PC-3 (cell line): ENCODE measurements at regions not wholly inside any gene's neighbourhood (a gene's known extent, or its start where the extent isn't known, plus 50 kb on each side); places are given as distances from the start of the nearest gene placed in this dataset.

Experiments used
- ATAC-seq: fragments of 200-7000 bp; cut with Tn5 transposase; 2 replicates; pipeline ENCODE4 v1.9.1; 2020; ENCODE audit warnings: mild to moderate bottlenecking, moderate library complexity
- BruUV-seq: library from RNA; stranded (reverse); fragments of 400-500 nt; replicated peaks from 2 replicates; lab custom pipeline; 2021; lab: Mats Ljungman, UMichigan
- CTCF ChIA-PET: fragments of 300-600 bp; sonication (Branson Sonifier 250); formaldehyde crosslinking; loops from one replicate; lab custom pipeline; 2022; ENCODE audit warnings: antibody characterized with exemption; lab: Charles Lee
- POLR2A ChIA-PET: fragments of 300-600 bp; sonication (Branson Sonifier 250); formaldehyde crosslinking; loops from one replicate; lab custom pipeline; 2022; ENCODE audit warnings: antibody characterized with exemption; ENCODE audit not compliant: unreplicated experiment; lab: Charles Lee
- DNase-seq: peaks from one replicate; pipeline ENCODE4 v3.0.0-alpha.2; 2015
- H2AFZ ChIP-seq: fragments of 300-600 bp; sonication (generic); 2 replicates; pipeline ENCODE4 v1.6.0; 2016; ENCODE audit warnings: antibody characterized with exemption, low read length
- H3F3A ChIP-seq: fragments of 300-600 bp; sonication (generic); one replicate; pipeline ENCODE4 v1.6.0; 2017; ENCODE audit warnings: antibody characterized with exemption, low read length, control low read depth, mild to moderate bottlenecking; ENCODE audit not compliant: unreplicated experiment
- H3K27ac ChIP-seq: fragments of 300-600 bp; sonication (generic); 2 replicates; pipeline ENCODE4 v1.5.1; 2016; ENCODE audit warnings: mild to moderate bottlenecking, low read length
- H3K27me3 ChIP-seq: fragments of 300-600 bp; sonication (generic); 2 replicates; pipeline ENCODE4 v1.6.1; 2016; ENCODE audit warnings: low read length, mixed read lengths
- H3K36me3 ChIP-seq: fragments of 300-600 bp; sonication (generic); 2 replicates; pipeline ENCODE4 v1.6.1; 2016; ENCODE audit warnings: low read depth, mixed run types, low read length, mixed read lengths
- H3K4me1 ChIP-seq: fragments of 300-600 bp; sonication (generic); 2 replicates; pipeline ENCODE4 v1.5.1; 2016; ENCODE audit warnings: low read length; ENCODE audit not compliant: insufficient read depth
- H3K4me2 ChIP-seq: fragments of 300-600 bp; sonication (generic); 2 replicates; pipeline ENCODE4 v1.6.0; 2016; ENCODE audit warnings: low read length
- H3K4me3 ChIP-seq: fragments of 300-600 bp; sonication (generic); 2 replicates; pipeline ENCODE4 v1.5.1; 2016; ENCODE audit warnings: mild to moderate bottlenecking, low read length, mixed read lengths
- H3K79me2 ChIP-seq: fragments of 300-600 bp; sonication (generic); 2 replicates; pipeline ENCODE4 v1.6.1; 2017; ENCODE audit warnings: low read length, mixed read lengths
- H3K9ac ChIP-seq: fragments of 300-600 bp; sonication (generic); 2 replicates; pipeline ENCODE4 v1.6.0; 2016; ENCODE audit warnings: mild to moderate bottlenecking, low read length
- H3K9me2 ChIP-seq: fragments of 300-600 bp; sonication (generic); replicated peaks from 2 replicates; pipeline ENCODE4 v1.6.1; 2016; ENCODE audit warnings: mixed run types, low read length, mixed read lengths
- H3K9me3 ChIP-seq: fragments of 300-600 bp; sonication (generic); 2 replicates; pipeline ENCODE4 v1.6.1; 2016; ENCODE audit warnings: low read length, mixed read lengths
- H4K20me1 ChIP-seq: fragments of 300-600 bp; sonication (generic); 2 replicates; pipeline ENCODE4 v1.6.1; 2016; ENCODE audit warnings: low read length, mixed read lengths
- EZH2 ChIP-seq: fragments of 300-600 bp; sonication (generic); IDR thresholded peaks from one replicate; pipeline ENCODE4 v1.6.1; 2017; ENCODE audit warnings: antibody characterized with exemption, mild to moderate bottlenecking, low read length; ENCODE audit not compliant: unreplicated experiment
- EZH2phosphoT487 ChIP-seq: fragments of 300-600 bp; sonication (generic); IDR thresholded peaks from 2 replicates; pipeline ENCODE4 v1.6.1; 2018; ENCODE audit warnings: mild to moderate bottlenecking, antibody characterized with exemption, low read length, borderline replicate concordance
- intact Hi-C: fragments of 100-400 bp; cut with micrococcal nuclease; formaldehyde crosslinking; loops from 2 replicates; pipeline ENCODE4 v1.9.0; 2023
- TF ChIP-seq, protein P1 (sequence below): fragments of 300-600 bp; sonication (generic); conservative IDR thresholded peaks from 2 replicates; pipeline ENCODE4 v1.5.1; 2017; ENCODE audit warnings: antibody characterized with exemption, low read depth, mild to moderate bottlenecking, low read length

DNA sequence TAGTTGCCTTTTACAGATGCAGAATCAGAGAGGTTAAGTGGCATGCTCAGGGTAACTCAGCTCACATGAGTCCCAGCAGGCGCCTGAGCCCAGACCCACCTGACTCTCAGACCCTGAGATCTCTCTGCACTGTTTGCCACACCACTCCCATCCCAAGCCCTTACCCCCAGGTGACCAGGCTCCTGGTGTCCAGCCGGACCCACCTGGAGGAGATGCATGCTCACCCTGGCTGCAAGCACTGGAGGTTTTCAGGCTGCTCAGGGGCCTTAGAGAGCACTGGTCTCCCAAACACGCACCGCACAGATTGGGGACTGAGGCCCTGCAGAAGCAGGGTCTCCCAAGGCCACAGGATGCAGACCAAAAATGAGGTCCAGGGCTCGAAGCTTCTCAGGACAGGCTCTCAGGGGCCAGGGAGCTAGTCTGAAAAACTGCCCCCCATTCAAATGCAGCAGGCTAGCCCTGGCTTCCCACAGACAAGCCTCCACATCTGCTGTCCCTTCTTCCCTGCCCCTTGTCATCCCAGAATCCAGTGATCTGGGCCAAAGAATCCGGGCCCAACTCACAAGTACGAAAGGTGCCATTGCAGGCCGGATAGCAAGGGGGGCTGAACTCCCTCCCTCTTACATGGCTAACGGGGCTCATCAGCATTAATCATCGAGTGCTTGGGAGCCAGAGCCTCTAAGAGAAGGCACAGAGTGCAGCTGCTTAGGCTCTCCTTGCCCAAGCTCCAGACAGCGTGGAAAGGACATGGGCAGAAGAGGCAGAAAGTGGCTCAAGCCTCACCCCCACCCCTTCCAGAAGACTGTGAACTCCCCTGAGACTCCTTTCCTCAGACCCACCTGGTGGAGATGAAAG is 90.2 kb upstream of the PRR20G start:
- Histone ChIP-seq H3K4me3 (no peak overlapping the region), H2AFZ (no peak overlapping the region), H3F3A (no peaks in the 10 kb centered on the region), H3K79me2 (no peaks in the 10 kb centered on the region), H3K27ac (no peak overlapping the region), H3K36me3 (no peaks in the 10 kb centered on the region), H3K4me1 (no peaks in the 10 kb centered on the region), H3K9me3 (no peaks in the 10 kb centered on the region), H3K4me2 (no peak overlapping the region), H3K9me2 (no peaks in the 10 kb centered on the region), H4K20me1 (no peaks in the 10 kb centered on the region), H3K27me3 (peaks cover 12% of the 10 kb centered on the region), H3K9ac (no peak overlapping the region)
- intact Hi-C loops: no loop called here
- no TSS peak for BruUV-seq
- ChIA-PET CTCF (no interaction called here), POLR2A (no interaction called here)
- DNase-seq: no peak
- no peak for ATAC-seq
- TF ChIP-seq, protein P1, sequence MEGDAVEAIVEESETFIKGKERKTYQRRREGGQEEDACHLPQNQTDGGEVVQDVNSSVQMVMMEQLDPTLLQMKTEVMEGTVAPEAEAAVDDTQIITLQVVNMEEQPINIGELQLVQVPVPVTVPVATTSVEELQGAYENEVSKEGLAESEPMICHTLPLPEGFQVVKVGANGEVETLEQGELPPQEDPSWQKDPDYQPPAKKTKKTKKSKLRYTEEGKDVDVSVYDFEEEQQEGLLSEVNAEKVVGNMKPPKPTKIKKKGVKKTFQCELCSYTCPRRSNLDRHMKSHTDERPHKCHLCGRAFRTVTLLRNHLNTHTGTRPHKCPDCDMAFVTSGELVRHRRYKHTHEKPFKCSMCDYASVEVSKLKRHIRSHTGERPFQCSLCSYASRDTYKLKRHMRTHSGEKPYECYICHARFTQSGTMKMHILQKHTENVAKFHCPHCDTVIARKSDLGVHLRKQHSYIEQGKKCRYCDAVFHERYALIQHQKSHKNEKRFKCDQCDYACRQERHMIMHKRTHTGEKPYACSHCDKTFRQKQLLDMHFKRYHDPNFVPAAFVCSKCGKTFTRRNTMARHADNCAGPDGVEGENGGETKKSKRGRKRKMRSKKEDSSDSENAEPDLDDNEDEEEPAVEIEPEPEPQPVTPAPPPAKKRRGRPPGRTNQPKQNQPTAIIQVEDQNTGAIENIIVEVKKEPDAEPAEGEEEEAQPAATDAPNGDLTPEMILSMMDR: no peak
- TF ChIP-seq EZH2: no peak

- TF ChIP-seq, protein P1: no peak
- TF ChIP-seq EZH2phosphoT487: no peak
- no peak for TF ChIP-seq EZH2
- Histone ChIP-seq H3K79me2 (no peaks in the 10 kb centered on the region), H2AFZ (no peak overlapping the region), H3K27ac (no peak overlapping the region), H3K4me3 (no peak overlapping the region), H3K9ac (no peak overlapping the region), H3K9me2 (no peaks in the 10 kb centered on the region), H3F3A (no peaks in the 10 kb centered on the region), H3K36me3 (no peaks in the 10 kb centered on the region), H3K27me3 (peaks cover 3% of the 10 kb centered on the region; the same call in 1 of the 2 replicates), H3K4me1 (no peaks in the 10 kb centered on the region), H3K4me2 (no peak overlapping the region), H4K20me1 (no peaks in the 10 kb centered on the region), H3K9me3 (no peaks in the 10 kb centered on the region)
- DNase-seq (no peak), ATAC-seq (no peak)
- ChIA-PET CTCF (no interaction called here), POLR2A (no interaction called here)
- intact Hi-C loops: no loop called here
- no TSS peak for BruUV-seq
These were observed 87.5 kb upstream of the PRR20G start for GRCh38 chr3:127375151-127375930.
